ENCODE measurements at regions not wholly inside any gene's neighbourhood (a gene's known extent, or its start where the extent isn't known, plus 50 kb on each side); places are given as distances from the start of the nearest gene placed in this dataset.
A peak's percentile ranks its signal among the peaks of the same experiment; 100 is the strongest.

GRCh38 chr5:57833489-57833888, 350.9 kb upstream of the ACTBL2 start:
- WGBS, 4 donors = 92 to 94% (median 93%) methylated on average over 4 of the region's 4 CpGs
- ATAC-seq (no peak), DNase-seq (no peak)
- intact Hi-C loops (cut with DNase I) = no loop called here
- H3K4me3 ChIP-seq = no peak overlapping the region
- no peak for TF ChIP-seq POLR2A (IDR thresholded peaks at IDR 0.05)
- no peak for TF ChIP-seq CTCF (IDR thresholded peaks at IDR 0.05)
- no peaks in the 10 kb centered on the region for H3K36me3 ChIP-seq
- H3K27me3 ChIP-seq = no peaks in the 10 kb centered on the region
- peak overlapping the region in 1 of 12 donors; percentile 29 for H3K27ac ChIP-seq
- peaks cover 0 to 9% (median 3%) of the 10 kb centered on the region in 12 donors for H3K4me1 ChIP-seq
- peaks cover 0 to 17% (median 0%) of the 10 kb centered on the region in 12 donors for H3K9me3 ChIP-seq

- H3K4me1 ChIP-seq = peaks cover 0 to 9% (median 3%) of the 10 kb centered on the region in 12 donors
- intact Hi-C loops (cut with DNase I) = no loop called here
- no peak overlapping the region for H3K4me3 ChIP-seq
- WGBS, 4 donors = 48 to 67% (median 54%) methylated on average over 2 of the region's 2 CpGs
- H3K27me3 ChIP-seq = no peaks in the 10 kb centered on the region
- ATAC-seq (peak in 1 of 4 donors; percentile 36), DNase-seq (no peak)
- no peak for TF ChIP-seq POLR2A (IDR thresholded peaks at IDR 0.05)
- no peak for TF ChIP-seq CTCF (IDR thresholded peaks at IDR 0.05)
- H3K9me3 ChIP-seq = peaks cover 0 to 17% (median 0%) of the 10 kb centered on the region in 12 donors
- H3K36me3 ChIP-seq = no peaks in the 10 kb centered on the region
- peak overlapping the region in 1 of 12 donors; percentile 29 for H3K27ac ChIP-seq
These were observed 350.3 kb upstream of the ACTBL2 start for GRCh38 chr5:57832875-57833274.

- Histone ChIP-seq H3K4me1 (peaks cover 0 to 9% (median 3%) of the 10 kb centered on the region in 12 donors), H3K27ac (no peak overlapping the region), H3K27me3 (no peaks in the 10 kb centered on the region), H3K9me3 (peaks cover 0 to 10% (median 0%) of the 10 kb centered on the region in 12 donors), H3K4me3 (no peak overlapping the region), H3K36me3 (no peaks in the 10 kb centered on the region)
- no peak for TF ChIP-seq CTCF (IDR thresholded peaks at IDR 0.05)
- TF ChIP-seq POLR2A (IDR thresholded peaks at IDR 0.05) = no peak
- WGBS, 4 donors = 94 to 99% (median 96%) methylated on average over 2 of the region's 2 CpGs
- intact Hi-C loops (cut with DNase I) = no loop called here
- DNase-seq (no peak), ATAC-seq (no peak)
These were observed 349.3 kb upstream of the ACTBL2 start for GRCh38 chr5:57831932-57832331.

- Histone ChIP-seq H3K4me3 (no peak overlapping the region), H3K27me3 (no peaks in the 10 kb centered on the region), H3K27ac (no peak overlapping the region), H3K36me3 (no peaks in the 10 kb centered on the region), H3K9me3 (peaks cover 0 to 1% (median 0%) of the 10 kb centered on the region in 12 donors), H3K4me1 (peaks cover 0 to 9% (median 3%) of the 10 kb centered on the region in 12 donors)
- TF ChIP-seq CTCF (IDR thresholded peaks at IDR 0.05) = no peak
- no peak for TF ChIP-seq POLR2A (IDR thresholded peaks at IDR 0.05)
- no peak for DNase-seq
- intact Hi-C loops (cut with DNase I) = no loop called here
- no peak for ATAC-seq
These were observed 348.5 kb upstream of the ACTBL2 start for GRCh38 chr5:57831090-57831489.
